PC-9 (cell line): ENCODE measurements at regions not wholly inside any gene's neighbourhood (a gene's known extent, or its start where the extent isn't known, plus 50 kb on each side); places are given as distances from the start of the nearest gene placed in this dataset.

ENCODE experiments used
- BruUV-seq: library from RNA; stranded (reverse); fragments of 400-500 nt; replicated peaks from 2 replicates; lab custom pipeline; 2021; lab: Mats Ljungman, UMichigan
- CTCF ChIA-PET: fragments of 300-600 bp; sonication (Branson Sonifier 250); formaldehyde crosslinking; loops from one replicate; lab custom pipeline; 2022; ENCODE audit warnings: antibody characterized with exemption; lab: Charles Lee
- POLR2A ChIA-PET: fragments of 300-600 bp; sonication (Branson Sonifier 250); formaldehyde crosslinking; loops from one replicate; lab custom pipeline; 2022; ENCODE audit warnings: antibody characterized with exemption; ENCODE audit not compliant: unreplicated experiment; lab: Charles Lee
- DNase-seq, 2 experiments: peaks; one replicate each; pipeline versions ENCODE4 v3.0.0 to v3.0.0-alpha.2; 2015 to 2022; ENCODE audit warnings: mixed read lengths in 1 of 2
- H2AFZ ChIP-seq: fragments of 200-600 bp; sonication (generic); 2 replicates; pipeline ENCODE4 v1.8.1; 2017; ENCODE audit warnings: antibody characterized with exemption
- H3F3A ChIP-seq: fragments of 200-600 bp; sonication (generic); 2 replicates; pipeline ENCODE4 v1.8.1; 2017; ENCODE audit warnings: antibody characterized with exemption, mild to moderate bottlenecking, low read depth; ENCODE audit not compliant: insufficient read depth
- H3K27ac ChIP-seq: fragments of 200-600 bp; sonication (generic); 2 replicates; pipeline ENCODE4 v1.6.1; 2016; ENCODE audit warnings: mixed run types
- H3K27me3 ChIP-seq: fragments of 200-600 bp; sonication (generic); 2 replicates; pipeline ENCODE4 v1.6.1; 2016; ENCODE audit warnings: low read depth, mixed run types; ENCODE audit not compliant: insufficient read depth
- H3K36me3 ChIP-seq: fragments of 200-600 bp; sonication (generic); 2 replicates; pipeline ENCODE4 v1.6.1; 2016; ENCODE audit warnings: low read depth, mixed run types
- H3K4me1 ChIP-seq: fragments of 200-600 bp; sonication (generic); replicated peaks from 2 replicates; pipeline ENCODE4 v1.6.1; 2016; ENCODE audit warnings: mixed run types; ENCODE audit not compliant: insufficient read depth
- H3K4me2 ChIP-seq: fragments of 200-600 bp; sonication (generic); 2 replicates; pipeline ENCODE4 v1.6.1; 2017; ENCODE audit warnings: mixed run types
- H3K4me3 ChIP-seq: fragments of 200-600 bp; sonication (generic); 2 replicates; pipeline ENCODE4 v1.6.1; 2016; ENCODE audit warnings: mixed run types
- H3K79me2 ChIP-seq: fragments of 200-600 bp; sonication (generic); 2 replicates; pipeline ENCODE4 v1.6.1; 2017; ENCODE audit warnings: low read depth, mixed run types
- H3K9me2 ChIP-seq: fragments of 200-600 bp; sonication (generic); 2 replicates; pipeline ENCODE4 v1.8.1; 2017; ENCODE audit warnings: mild to moderate bottlenecking; ENCODE audit not compliant: insufficient read depth
- H3K9me3 ChIP-seq: fragments of 200-600 bp; sonication (generic); 2 replicates; pipeline ENCODE4 v1.8.1; 2016; ENCODE audit warnings: low read depth; ENCODE audit not compliant: insufficient read depth
- H4K20me1 ChIP-seq: fragments of 200-600 bp; sonication (generic); 2 replicates; pipeline ENCODE4 v1.8.1; 2017; ENCODE audit not compliant: insufficient read depth
- EZH2 ChIP-seq: fragments of 200-600 bp; sonication (generic); IDR thresholded peaks from 2 replicates; pipeline ENCODE4 v1.8.0; 2017; ENCODE audit warnings: antibody characterized with exemption, low read depth
- intact Hi-C: fragments of 100-400 bp; cut with micrococcal nuclease; formaldehyde crosslinking; loops from one replicate; pipeline ENCODE4 v1.10.0; 2022; ENCODE audit not compliant: unreplicated experiment
- TF ChIP-seq, protein P1 (sequence below): fragments of 200-600 bp; sonication (generic); conservative IDR thresholded peaks from 2 replicates; pipeline ENCODE4 v1.6.1; 2017; ENCODE audit warnings: mixed run types, antibody characterized with exemption, mild to moderate bottlenecking, moderate library complexity

DNA sequence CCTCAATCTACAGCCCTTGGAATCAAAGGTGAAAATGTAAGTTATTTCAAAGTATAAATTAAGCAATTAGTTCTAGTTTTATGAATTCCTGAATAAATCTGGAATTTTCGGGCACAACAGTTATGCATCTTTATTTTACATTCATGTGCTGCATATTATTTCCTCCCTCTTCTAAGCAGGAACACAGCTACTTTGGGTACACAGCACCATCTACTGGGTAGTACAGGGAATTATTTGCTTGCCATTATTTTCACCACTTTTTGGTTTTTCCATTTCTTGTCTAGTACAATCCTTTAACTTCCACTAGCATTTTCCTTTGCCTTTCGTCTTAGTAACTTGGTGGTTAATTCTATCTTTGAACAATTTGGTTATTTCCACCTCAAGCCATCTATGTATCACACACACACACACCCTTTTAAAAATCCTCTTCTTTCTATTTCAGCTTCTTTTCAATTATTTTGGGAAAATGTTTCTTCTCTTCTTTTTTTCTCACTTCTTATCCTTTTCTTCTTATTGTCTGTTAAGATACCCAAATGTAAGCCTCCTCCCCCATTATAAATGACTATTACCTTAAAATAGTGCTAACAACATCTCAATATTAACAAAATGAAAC, 451.0 kb downstream of the MFSD1 start:
- intact Hi-C loops, result loop anchor here (1.0 to 10.0 kb wide), 6 partner anchors 96 to 718 kb away; no protein-coding TSS in a partner anchor
- CTCF ChIA-PET, result interaction anchor here (0.6 to 1.5 kb wide), 2 partner anchors 335 to 406 kb away, joined by 5 to 6 read pairs; no protein-coding TSS in a partner anchor
- POLR2A ChIA-PET, result no interaction called here
- TF ChIP-seq EZH2, result no peak
- TF ChIP-seq, protein P1, sequence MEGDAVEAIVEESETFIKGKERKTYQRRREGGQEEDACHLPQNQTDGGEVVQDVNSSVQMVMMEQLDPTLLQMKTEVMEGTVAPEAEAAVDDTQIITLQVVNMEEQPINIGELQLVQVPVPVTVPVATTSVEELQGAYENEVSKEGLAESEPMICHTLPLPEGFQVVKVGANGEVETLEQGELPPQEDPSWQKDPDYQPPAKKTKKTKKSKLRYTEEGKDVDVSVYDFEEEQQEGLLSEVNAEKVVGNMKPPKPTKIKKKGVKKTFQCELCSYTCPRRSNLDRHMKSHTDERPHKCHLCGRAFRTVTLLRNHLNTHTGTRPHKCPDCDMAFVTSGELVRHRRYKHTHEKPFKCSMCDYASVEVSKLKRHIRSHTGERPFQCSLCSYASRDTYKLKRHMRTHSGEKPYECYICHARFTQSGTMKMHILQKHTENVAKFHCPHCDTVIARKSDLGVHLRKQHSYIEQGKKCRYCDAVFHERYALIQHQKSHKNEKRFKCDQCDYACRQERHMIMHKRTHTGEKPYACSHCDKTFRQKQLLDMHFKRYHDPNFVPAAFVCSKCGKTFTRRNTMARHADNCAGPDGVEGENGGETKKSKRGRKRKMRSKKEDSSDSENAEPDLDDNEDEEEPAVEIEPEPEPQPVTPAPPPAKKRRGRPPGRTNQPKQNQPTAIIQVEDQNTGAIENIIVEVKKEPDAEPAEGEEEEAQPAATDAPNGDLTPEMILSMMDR, result peak; percentile 96
- peak in 1 of 2 experiments; percentile 22 for DNase-seq
- H3K4me2 ChIP-seq, result no peak overlapping the region
- no peak overlapping the region for H3K4me3 ChIP-seq
- no peaks in the 10 kb centered on the region for H3K27me3 ChIP-seq
- no TSS peak for BruUV-seq
- H2AFZ ChIP-seq, result no peak overlapping the region
- H3K4me1 ChIP-seq, result no peaks in the 10 kb centered on the region
- H3K27ac ChIP-seq, result no peak overlapping the region
- H3F3A ChIP-seq, result no peaks in the 10 kb centered on the region
- H4K20me1 ChIP-seq, result no peaks in the 10 kb centered on the region
- H3K9me3 ChIP-seq, result peaks cover 8% of the 10 kb centered on the region; the same call in 1 of the 2 replicates
- H3K36me3 ChIP-seq, result no peaks in the 10 kb centered on the region
- H3K9me2 ChIP-seq, result no peaks in the 10 kb centered on the region
- H3K79me2 ChIP-seq, result no peaks in the 10 kb centered on the region

DNA sequence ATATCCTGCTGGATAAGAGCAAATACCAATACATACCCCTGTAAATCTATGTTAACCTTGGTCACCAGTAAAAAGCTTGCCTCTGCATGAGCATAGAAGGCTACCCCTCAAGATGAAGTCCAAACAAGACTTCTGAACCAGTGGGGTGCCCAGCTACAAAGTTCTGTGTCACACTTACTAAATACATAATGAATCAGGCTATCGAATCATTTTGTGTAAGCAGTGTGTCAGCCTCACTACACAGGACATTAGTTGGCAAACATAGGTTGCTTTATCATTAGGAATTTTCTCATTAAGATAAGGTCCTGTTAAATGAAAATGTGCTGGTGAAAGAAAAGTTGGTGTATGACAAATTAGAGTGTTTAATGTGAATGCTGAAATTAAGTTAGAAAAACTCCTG, 452.0 kb downstream of the MFSD1 start:
- no peaks in the 10 kb centered on the region for H4K20me1 ChIP-seq
- H3K4me3 ChIP-seq, result no peak overlapping the region
- peaks cover 8% of the 10 kb centered on the region; the same call in 1 of the 2 replicates for H3K9me3 ChIP-seq
- H3K27me3 ChIP-seq, result no peaks in the 10 kb centered on the region
- H3K27ac ChIP-seq, result no peak overlapping the region
- TF ChIP-seq, protein P1, result no peak
- no peak for TF ChIP-seq EZH2
- intact Hi-C loops, result loop anchor here (5.0 to 10.0 kb wide), 4 partner anchors 97 to 719 kb away; no protein-coding TSS in a partner anchor
- no peak for DNase-seq
- BruUV-seq, result no TSS peak
- H3K9me2 ChIP-seq, result no peaks in the 10 kb centered on the region
- POLR2A ChIA-PET, result no interaction called here
- H2AFZ ChIP-seq, result no peak overlapping the region
- no peak overlapping the region for H3K4me2 ChIP-seq
- H3K4me1 ChIP-seq, result no peaks in the 10 kb centered on the region
- H3K79me2 ChIP-seq, result no peaks in the 10 kb centered on the region
- H3F3A ChIP-seq, result no peaks in the 10 kb centered on the region
- CTCF ChIA-PET, result interaction anchor here (0.6 to 0.9 kb wide), 2 partner anchors 449 to 1159 kb away, joined by 3 to 5 read pairs; no protein-coding TSS in a partner anchor
- no peaks in the 10 kb centered on the region for H3K36me3 ChIP-seq

- H3K9me3 ChIP-seq, result no peaks in the 10 kb centered on the region
- BruUV-seq, result no TSS peak
- no peak for DNase-seq
- ChIA-PET CTCF (interaction anchor here (0.6 kb wide), 1 partner anchor 337 kb away, joined by 4 read pairs; no protein-coding TSS in a partner anchor), POLR2A (no interaction called here)
- H3K36me3 ChIP-seq, result no peaks in the 10 kb centered on the region
- H3K4me2 ChIP-seq, result no peak overlapping the region
- no peaks in the 10 kb centered on the region for H3F3A ChIP-seq
- no peaks in the 10 kb centered on the region for H4K20me1 ChIP-seq
- no peaks in the 10 kb centered on the region for H3K9me2 ChIP-seq
- H3K4me3 ChIP-seq, result no peak overlapping the region
- no peak overlapping the region for H2AFZ ChIP-seq
- H3K4me1 ChIP-seq, result no peaks in the 10 kb centered on the region
- TF ChIP-seq EZH2, result no peak
- H3K27ac ChIP-seq, result no peak overlapping the region
- intact Hi-C loops, result loop anchor here (10.0 kb wide), 2 partner anchors 123 to 723 kb away; no protein-coding TSS in a partner anchor
- no peaks in the 10 kb centered on the region for H3K27me3 ChIP-seq
- H3K79me2 ChIP-seq, result no peaks in the 10 kb centered on the region
Measured at GRCh38 chr3:159257954-159258353, 456.1 kb downstream of the MFSD1 start.
